HG03469 (cell line): ENCODE measurements at regions not wholly inside any gene's neighbourhood (a gene's known extent, or its start where the extent isn't known, plus 50 kb on each side); places are given as distances from the start of the nearest gene placed in this dataset.

Source experiments
- ATAC-seq: cut with Tn5 transposase; IDR thresholded peaks from one replicate; pipeline ENCODE4 v1.9.1; 2021; ENCODE audit warnings: mild to moderate bottlenecking, moderate library complexity, moderate number of reproducible peaks; ENCODE audit not compliant: unreplicated experiment

DNA sequence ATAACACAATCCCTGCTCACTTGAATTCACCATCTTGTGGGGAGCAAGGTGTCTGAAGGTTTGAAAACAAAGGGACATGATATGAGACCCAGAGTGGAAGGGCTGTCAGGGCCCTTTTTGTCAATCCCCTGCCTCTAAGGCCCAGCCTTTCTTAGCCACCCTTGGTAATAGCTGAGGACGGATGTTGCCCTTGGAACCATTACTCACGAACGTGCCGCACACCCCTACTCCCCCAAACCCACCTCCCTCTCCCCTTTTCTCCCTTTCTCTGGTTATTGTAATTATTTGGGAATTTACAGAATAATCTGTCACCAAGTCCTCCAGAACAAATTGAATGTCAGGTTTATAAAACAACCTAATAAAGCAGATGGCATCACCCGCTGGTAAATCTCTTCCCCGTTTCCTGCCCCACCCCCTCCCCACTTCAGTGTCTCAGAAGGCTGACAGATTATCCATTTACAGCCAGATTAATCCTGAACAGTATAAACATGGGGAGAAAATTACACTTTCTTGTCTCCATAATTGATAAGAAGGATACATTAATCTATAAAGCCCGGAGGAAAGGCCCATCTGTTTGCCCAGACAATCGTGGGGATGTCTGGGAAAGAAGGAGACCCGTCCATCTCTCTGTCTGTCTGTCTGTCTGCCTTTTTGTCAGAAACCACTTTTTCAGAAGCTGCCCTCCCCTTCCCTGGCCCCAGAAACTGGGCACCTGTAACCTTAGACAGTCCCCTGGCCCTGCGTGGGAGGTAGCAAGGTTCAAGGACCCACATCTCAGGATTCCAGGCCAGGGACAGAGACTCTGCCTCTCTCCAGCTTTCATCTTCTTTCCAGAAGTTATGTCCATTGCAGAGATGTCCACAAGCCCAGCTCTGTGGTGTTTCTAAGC is 60.6 kb upstream of the CD34 start:
- ATAC-seq: no peak

DNA sequence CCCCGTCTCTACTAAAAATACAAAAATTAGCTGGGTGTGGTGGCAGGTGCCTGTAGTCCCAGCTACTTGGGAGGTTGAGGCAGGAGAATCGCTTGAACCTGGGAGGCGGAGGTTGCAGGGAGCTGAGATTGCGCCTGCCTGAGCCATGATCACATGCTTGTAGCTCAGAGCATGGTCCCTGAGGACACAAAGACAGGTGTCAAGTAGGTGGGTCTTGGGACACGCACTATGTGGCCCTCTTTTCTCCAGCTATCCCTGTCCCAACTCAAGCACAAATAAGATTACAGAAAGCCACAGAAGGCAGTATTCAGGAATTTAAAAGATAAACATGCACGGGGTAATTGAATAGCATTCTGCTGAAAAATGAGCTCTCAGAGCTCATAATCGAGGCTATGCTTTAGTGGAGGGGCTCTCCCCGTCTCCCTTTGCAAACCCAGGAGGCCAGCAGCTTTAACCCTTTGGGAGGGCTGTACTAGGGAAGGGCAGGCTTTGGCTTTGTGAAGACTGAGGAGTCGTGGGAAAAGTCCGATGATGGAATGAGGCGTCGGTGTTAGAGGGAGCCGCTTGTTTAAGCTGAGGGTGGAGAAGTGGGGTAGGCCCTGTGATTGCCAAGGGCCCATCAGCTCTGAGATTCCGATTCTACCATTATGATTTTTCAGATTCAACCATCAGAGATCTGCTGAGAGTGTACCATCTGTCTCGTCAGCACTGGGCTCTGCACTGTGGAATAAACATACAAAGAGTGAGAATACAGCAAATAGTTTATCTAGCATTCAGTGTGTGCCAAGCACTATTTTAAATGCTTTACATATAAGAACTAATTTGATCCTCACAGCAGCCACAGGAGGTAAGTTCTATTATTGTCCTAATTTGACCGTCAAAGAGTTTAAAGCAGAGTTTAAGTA is 59.7 kb upstream of the CD34 start:
- ATAC-seq: no peak

GRCh38 chr1:207969528-207969927 is 58.6 kb upstream of the CD34 start:
- no peak for ATAC-seq

DNA sequence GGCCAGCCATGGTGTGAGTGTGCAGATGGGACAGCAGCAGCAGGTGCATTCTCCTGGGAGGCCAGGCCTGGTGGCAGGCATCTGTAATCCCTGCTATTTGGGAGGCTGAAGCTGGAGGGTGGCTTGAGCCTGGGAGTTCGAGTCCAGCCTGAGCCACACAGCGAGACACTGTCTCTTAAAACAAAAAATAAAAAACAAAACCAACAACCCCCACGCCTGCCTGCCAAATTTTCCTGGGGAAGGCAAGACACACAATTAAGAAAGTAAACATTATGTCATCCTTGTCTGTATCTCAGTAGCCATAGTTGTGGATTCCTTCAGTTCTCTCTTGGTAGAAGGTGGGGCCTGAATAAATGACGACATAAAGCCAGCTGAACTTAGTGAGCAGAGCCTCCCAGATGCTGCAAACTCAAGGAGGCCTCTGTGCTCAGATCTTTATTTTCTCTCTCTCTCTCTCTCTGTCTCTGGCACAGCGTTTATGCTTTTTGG is 57.6 kb upstream of the CD34 start:
- no peak for ATAC-seq

DNA sequence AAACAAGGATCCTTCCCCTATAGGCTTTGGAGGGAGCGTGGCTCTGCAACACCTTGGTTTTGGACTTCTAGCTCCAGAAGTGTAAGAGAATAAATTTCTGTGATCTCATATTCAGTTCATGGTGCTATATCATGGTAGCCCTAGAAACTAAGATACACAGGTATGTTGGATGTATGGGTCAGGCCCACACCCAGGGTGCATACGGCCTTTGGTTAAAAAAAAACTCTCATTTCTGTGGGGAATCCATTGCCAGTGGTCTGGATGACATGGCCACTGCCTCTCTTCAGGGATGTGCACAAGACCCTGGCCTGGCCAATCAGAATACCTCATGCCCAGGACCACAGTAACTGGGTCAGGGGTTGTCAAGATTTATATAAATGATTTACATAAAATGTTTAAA is 56.8 kb upstream of the CD34 start:
- no peak for ATAC-seq

- no peak for ATAC-seq
These were observed 55.6 kb upstream of the CD34 start for GRCh38 chr1:207966521-207966920.

DNA sequence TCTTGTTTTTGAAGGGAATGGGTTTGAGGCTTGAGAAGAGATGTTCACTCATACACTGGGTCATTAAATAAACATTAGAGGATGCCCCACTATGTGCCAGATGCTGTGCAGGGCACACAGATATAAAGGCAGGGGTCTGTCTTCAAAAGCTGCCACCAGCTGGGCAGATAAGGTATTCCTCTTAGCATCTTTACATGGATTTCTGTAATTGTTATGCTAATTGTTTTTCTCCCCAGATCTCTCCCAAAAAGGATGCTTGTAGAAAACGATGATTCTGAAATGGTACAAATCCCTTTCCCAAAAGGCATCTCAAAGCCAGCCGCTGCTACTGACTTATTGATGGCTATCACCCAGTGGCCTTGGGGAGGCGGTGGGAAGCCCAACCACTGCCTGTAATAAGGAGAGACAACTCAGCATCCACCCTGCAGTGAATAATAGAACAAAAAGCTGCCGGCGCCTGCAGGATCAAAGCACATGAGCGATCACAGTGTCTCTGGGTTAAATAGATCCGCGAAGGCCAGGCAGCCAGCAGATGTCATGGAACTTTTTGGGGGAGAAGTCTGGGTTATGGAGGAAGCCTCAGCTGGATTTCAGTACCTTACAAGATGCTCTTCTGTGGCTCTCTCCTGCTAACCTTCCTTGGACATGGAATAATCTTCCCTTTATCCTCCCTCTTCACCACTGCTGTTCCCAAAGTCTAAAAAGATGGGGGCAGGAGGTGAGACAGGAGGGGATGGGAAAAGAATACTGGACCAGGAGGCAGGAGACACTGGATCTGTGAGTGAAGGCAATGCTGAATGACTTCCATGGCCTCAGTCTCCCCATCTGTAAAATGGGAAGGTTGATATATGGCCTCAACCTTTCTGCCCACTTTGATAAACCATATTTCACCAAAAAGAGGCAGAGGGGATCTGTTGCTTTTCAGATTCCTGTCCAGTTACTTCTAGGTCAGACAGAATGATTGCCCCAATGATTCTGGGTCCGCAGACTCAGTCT is 54.8 kb upstream of the CD34 start:
- no peak for ATAC-seq

GRCh38 chr1:207964195-207964966 is 53.5 kb upstream of the CD34 start:
- ATAC-seq: no peak

DNA sequence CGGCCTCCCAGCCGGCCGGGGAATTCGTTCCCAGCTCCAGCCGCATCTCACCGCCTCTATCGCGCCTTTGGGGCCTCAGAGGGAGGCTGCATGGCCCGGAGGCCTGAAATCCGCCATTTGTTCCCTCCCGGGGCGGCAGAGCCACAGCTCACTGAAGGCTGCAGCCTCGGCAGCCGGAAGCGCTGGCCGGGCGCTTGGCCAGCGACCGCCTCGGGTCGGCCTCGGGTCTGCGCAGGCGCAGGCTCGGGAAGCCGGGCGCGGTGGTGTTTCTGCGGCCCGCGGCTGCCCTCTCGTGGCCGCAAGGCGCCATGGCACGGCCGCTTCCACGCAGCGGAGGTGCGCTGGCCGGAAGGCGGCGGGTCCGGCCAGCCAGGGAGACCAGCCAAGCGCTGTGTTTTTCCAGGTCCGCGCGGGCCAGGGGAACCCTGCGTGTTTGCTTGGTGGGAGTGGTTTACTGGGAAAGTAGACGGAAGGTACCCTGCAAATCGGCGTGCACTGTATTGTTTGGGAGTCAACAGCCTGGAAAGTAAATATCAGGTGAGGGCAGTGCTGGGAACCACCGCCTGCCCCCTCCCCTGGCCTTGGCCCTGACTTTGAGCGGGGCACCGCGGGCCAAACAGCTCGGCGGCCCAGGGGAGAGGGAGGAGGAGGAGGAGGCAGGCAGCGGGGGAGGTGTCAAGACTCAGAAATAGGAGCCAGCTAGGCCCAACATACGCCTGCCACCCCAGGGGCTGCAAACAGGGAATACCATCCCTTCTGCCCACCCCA is 52.7 kb upstream of the CD34 start:
- peak; percentile 81 for ATAC-seq

DNA sequence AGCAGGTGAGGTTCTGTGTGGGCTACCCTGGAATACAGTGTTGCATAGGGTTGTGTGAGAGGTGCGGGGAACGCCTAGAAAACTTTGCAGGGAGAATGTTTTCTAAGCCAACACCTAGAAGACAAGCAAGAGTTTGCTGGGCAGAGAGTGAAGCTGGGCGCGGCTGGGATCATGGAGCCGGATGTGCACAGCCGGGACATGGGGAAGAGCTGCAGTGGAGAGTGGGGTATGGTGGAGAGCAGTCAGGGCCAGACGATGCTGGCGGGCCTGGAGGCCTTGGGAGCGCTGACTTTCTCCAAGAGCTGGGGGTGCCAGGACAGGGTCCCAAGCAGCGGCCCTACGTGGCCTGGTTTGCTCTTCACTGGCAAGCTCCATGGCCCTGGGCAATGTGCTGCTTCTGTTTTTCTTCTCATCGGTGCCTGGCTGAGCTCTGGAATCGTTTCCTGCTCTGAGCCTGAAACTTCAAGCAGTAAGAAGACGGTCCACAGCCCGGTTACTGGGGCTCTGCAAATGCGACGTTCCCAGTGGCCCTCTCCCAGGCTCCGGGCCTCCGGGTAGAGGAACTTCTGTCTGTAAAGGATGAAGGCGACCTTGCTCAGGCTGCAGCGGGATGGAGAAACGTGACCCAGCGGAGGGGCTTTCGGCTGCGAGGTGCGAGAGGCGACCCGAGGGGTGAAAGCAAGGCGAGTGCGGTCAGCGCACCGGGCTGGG is 51.9 kb upstream of the CD34 start:
- peak; percentile 4 for ATAC-seq
